Activated T-helper 1 cell treated with Interleukin-2 at 50 U/mL for 16 hours (primary cell): ENCODE measurements at regions not wholly inside any gene's neighbourhood (a gene's known extent, or its start where the extent isn't known, plus 50 kb on each side); places are given as distances from the start of the nearest gene placed in this dataset.

Experiments used
- DNase-seq: peaks from one replicate; pipeline ENCODE4 v3.0.0-alpha.2; 2020; ENCODE audit warnings: low read depth

DNA sequence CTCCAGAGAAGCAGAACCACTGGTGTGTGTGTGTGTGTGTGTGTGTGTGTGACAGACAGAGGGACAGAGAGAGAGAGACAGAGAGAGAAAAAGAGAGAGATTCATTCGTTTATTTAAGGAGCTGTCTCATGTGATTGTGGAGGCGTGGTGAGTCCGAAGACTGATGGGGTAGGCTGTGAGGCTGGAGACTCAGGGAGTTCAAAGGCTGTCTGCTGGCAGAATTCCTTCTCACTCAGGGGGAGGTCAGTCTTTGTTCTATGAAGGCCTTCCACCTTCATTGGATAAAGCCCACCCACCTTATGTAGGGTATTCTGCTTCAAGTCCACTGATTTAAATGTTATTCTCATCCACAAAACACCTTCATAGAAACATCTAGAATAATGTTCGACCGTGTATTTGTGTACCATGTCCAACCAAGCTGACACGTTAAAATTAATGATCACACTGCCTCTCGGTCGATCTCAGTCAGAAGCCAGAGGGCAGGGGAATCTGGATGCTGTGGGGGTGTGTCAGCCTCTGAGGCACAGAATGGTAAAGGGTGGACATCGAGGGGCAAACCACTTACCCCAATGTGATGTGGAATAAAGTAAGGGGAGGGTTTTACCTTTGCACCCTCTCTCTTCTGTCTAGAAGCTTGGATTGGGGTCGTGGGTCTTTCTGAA, 275.6 kb downstream of the SLC4A3 start:
- no peak for DNase-seq

DNA sequence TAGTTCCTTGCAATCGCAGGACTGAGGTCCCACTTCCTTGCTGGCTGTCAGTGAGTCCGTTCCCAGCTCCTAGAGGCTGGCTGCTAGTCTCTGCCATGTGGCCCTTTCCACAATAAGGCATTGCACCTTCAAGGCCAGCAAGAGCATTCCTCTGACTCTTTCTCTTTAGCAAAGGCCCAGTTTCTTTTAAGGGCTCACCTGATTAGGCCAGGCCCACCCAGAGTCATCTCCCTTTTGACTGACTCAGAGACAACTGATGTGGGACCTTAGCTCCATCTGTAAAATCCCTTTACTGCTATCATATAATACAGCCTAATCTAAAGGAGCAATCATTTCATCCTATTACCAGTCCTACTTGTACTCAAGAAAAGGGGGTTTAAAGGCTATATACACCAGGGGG, 278.2 kb downstream of the SLC4A3 start:
- DNase-seq = no peak

DNA sequence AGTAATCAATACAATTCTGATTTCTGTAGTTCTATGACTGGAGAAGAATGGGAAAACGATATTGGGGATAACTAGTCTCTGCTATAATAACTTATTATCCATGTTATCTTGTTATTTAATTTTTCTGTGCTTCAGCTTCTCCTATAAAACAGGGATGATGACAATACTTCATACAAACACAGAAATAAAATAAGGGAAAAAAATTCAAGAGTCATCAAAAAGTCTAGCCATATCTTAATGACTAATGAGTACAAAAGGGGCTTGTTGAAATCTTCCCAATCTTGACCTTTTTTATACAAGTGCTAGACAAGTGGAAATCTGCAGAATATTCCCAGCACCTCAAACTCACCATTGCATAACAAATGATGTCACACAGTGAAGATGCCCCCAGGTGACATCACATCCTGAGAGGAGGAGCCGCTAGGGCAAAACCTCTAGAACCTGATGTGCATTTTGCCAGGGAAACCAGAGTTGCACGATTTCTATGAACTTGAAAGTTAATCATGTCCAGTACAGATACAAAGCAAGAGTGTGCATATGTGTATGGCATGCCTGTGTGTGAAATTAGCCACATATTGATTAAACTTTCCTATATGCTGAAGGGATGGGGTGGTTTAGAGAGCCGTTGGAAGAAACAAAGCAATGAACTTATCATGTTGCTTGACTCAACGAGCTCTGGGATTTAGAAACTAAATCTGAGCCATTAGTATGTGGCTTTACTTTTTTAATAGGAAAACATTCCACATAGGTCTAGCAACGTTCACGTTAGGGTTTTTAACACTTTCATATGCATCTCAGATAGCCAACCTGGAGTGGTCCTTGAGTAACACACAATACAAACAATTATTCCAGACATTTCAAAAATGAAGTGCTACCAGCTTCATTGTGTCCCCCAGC, 278.9 kb downstream of the SLC4A3 start:
- no peak for DNase-seq

DNA sequence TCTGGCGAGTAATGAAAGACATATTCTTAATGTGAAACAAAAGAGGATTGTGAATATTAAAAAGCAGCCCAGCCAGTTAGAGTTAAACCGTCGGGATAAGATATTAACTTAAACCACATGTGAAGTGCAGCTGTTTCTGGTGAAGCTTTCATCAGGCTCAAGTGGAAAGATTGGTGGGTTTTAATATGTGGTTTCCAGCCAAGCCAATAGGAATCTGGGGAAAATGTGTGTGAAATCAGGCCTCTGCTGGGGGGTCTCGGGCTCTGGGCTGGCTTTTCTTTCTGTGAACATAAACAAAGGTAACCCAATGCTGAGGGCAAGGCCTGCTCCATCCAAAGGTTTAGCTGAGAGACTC, 279.6 kb downstream of the SLC4A3 start:
- DNase-seq = no peak

DNA sequence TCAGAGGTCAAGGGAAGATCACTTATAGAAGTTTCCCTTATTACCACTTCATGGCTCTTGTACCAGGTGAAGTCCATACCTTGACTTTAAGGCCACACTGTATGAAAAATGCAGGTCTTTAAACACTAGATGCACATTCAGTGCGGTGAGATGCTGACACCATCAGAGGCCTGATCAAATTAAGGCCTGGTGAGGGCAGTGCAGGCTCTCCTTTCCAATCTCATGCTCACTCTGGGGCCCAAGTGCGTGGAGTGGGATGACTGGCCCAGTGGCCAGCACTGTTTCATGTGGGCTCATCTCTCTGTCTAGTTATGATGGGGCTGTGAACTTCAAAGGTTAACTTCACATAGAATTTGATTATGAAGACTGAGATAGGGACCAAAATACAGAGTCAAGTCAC, 281.1 kb downstream of the SLC4A3 start:
- no peak for DNase-seq

DNA sequence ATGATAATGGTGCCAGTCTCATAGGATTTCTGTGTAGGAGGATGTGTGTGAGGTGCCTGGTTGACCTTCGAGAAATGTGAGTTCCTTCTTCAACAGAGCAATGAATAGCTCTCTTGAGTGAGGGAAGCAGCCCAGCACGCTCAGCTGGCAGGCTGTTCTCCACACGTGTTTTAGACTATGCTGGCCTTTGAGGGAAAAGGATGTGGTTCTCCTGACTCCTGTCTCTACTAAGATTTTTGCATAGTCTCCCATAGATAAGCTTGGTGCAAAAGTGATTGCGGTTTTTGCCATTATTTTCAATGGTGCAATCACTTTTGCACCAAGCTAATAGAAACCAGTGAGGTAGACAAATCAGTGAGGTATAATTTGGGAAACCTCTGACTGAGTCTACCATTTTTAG, 284.1 kb downstream of the SLC4A3 start:
- no peak for DNase-seq

DNA sequence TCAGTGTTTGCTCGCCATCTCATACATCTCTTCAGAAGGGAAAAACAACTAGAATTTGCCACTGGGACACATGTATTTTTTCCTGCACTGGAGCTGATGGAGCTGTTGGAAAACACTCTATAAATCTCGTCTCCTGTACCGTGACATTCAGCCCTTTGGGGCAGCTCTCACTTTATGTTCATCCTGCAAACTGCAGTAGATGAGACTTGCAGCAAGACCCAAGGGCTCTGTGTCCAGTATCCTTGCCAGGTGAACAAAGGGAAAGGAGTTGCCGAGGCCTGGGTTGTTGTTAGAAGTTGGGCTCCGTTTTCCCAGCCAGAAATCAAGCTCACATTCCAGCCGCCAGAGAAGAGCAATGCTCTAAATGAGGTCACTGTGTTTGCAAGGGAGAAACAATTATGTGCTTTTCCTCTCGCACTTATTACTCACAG, 285.1 kb downstream of the SLC4A3 start:
- DNase-seq = no peak

DNA sequence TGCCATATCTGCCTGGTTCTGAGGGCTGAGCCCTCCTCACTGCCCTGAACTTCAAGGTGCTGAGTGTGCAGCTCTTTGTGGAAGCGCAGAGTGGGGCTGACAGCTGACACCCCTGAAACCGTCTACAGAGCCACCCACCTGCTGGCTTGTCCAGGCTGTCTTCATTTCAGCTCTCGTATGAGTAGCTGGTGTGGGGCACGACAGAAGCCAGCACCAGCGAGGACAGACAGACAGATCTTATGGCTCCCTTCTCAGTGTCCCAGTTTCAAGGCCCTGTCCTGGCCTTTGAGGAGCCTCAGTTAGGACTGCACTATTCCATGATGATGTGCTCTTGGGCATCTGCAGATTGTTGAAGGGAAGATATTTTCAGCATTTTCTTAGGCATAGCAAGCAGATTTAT, 287.1 kb downstream of the SLC4A3 start:
- DNase-seq = no peak

DNA sequence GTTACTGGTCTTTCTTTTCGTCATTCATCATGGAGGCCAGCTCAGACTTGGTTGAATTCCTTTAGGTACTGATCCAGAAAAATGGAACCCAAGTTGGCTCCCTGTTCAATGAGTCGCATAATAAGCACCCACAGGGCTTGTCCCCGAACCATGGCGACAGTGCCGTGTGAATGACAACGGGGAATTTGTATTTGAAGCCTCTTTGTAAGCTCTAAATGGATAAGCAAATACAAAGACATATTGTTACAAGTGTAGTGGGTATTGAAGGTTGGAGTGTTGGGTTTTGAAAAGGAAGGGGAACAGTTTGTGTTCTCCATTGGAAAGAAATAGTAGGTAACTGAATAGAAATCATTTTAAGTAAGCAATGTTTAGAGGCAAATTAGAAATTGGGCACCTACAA, 288.9 kb downstream of the SLC4A3 start:
- no peak for DNase-seq

DNA sequence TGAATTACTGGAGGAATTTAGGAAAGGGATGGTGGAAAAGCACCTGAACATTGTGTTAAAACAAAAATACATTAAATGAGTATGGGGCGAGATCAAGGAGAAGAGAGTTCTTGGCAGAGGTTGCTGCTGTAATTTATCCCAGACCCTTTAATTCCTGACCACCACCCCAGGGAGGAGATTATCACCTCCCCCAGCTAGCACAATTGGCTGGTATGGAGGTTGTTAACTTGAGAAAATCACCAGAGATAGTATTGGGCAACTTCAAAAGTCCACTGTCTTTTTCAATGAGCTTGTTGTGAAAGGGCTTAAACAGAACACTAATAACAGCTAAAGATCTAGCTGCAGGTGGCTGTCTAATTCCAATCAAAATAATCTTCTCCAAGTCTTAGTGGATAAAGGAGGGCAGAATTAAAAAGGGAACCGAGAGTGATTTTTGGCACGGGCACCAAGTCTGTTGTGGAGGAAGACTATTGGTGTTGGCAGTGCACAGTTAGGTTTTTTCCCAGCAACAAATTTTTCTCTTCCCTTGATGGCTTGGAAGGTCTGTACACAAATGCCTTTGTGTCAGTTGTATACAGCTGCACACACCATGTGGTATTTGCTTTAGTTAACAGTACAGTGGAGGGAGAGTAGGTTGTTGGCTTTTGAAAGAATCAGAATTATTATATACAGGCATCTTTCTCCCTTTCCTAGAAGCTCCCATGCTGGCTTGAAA, 289.5 kb downstream of the SLC4A3 start:
- DNase-seq = no peak

DNA sequence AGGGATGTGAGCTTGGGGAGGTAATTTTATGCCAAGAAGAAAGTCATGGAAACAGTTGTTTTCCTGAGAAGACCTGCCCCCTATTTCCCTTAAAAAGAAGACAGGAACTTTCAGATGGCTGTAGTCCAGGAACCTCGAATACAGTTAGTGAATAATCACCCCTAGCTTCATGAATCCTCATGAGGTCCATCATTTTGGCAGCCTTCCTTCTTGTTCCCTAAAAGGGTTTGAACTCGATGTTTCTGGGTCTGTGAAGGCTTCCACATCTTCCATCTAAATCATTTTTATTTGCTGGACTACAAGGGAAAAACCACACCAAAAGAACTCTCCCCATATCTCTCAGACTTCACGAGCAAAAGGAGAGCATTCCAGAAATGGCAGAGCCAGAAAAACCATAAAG, 290.8 kb downstream of the SLC4A3 start:
- DNase-seq = no peak

DNA sequence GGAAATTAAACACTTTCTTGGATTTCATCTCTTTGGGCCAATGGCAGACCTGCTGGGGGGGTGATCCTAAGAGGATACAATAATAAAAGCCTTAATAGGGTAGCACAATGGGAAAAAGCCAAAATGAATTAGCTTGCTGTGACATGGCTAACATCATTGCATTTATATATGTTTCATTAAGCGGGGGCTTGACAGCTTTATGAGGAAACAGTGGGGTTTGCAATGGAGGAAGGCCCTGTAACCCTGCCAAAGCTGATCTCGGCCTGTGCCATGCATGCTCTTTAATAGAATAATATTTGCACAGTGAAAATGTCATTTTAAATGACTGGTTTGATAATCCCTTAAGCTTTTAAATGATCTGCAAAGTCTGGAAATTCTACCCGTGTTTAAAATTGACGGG, 291.5 kb downstream of the SLC4A3 start:
- DNase-seq = no peak

DNA sequence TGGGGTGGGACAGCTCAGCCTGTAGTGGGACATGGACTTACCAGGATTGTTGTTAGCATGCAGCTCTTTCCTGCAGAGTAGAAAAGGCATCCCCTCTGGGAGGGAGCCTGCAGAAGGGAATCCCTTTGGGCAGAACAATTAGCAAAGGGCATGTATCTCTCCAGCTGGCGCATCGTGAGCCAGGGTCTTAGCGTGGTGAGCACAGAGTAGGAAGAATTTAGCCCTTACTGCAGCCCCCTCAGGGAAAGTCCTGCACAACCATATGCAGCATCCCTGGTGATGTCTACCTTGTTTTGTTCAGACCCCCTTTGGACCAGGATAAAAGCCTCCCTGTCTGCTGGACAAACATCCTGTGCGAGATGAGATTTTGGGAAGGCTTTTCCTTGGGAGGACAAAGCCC, 292.1 kb downstream of the SLC4A3 start:
- no peak for DNase-seq

DNA sequence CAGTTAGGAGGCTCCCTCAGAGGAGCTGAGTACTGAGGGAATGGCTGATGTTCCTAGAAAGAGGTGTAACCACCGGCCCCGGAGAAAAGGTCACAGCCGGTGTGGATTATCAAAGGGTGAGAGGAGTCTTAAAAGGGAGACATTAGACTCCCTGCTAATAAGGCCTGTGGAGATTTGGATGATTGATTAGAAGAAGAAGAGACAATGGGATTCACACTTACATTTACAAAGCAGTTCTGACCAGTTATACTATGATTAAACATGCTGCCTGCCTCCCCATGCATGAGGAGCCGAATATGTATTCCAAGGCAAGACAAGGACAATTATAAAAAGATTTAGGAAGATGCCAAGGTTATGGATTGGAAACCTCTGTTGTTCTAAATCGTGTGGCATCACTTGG, 302.4 kb downstream of the SLC4A3 start:
- no peak for DNase-seq

DNA sequence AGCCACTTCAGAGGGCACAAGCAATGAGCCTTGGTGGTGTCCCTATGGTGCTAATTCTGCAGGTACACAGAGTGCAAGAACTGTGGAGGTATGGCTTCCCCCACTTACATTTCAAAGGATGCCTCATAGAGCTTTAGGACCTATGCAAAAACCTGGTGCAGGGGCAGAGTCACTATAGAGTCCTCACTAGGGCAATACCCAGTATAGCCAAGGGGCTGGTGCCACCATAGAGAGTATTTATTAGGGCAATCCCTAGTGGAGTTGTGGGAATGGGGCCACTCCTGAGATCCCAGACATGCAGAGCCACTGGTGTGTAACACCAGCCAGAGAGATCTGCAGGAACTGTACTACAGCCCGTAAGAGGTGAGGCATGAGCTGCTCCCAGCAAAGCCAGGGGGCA, 312.2 kb downstream of the SLC4A3 start:
- DNase-seq = no peak

DNA sequence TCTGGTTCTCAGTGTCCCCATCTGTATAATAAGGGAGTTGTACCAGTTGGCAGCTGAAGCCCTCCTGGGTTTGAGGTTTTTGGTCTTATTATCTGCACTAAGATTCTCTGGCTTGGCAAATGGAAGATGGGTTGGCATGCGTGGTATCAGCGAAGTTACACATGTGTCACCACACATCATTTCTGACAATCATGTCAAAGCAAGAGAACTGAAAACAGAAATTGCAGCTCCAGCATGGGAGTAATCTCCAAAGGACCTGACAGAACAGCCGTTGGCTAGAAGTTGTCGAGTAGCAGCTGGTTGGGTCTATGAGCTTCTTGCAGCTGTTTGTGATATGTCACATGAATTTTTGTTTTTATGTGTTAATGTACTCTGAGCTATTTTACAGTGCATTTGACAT, 317.4 kb downstream of the SLC4A3 start:
- DNase-seq = no peak

DNA sequence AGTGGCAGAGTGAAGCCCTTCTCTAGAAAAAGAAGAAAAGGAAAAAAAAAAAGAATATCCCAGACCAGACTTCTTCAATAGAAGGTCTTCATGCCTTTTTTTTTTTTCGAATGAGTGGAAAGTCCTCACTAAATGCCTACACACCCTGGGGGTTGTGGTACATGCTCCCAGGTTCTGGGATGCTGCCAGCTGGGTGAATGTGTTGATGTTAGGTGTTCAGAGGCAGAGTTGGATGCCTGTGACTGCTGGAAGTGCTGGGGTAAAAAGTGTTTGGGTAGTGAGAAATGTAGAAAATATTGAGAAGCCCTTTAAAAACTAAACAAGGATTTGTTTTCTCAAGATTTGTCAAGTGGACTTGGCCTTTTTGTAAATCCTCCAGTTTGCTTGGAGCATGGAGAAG, 318.6 kb downstream of the SLC4A3 start:
- no peak for DNase-seq

DNA sequence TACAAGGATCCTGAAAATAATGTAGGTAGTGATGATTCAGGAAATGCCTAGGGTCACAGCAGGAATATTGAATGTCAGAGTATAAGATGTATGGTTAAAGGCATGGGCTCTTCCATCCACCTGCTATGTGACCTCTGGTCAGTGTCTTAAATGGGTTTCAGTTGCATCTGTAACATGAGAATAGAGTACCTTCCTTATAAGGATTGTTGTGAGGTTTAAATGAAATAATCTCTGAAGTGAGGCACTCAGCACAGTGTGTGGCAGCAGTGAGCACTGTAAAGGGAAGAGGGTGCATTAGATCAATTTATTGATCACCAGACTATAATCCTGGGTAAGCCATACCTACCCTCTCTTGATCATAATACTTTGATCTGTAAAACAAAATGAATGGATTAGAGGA, 319.1 kb downstream of the SLC4A3 start:
- DNase-seq = no peak

DNA sequence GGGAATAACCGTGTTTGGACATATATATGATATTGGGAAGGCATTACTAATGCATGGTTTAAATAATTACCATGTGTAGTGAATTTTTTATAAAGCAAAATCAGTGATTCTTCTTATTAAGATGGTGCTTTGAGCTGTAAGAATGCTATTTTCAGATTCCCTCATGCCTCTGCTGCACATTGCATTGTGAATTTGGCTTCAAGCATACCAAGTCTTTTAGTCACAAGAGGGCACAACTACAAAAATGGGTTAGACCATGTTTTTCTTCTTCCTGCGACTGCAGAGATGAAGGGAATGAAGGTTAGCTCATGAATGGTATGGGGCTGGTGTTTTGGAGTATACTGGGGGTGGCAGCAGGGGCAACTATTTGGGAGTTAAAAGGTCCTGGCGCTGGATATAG, 320.1 kb downstream of the SLC4A3 start:
- DNase-seq = no peak

DNA sequence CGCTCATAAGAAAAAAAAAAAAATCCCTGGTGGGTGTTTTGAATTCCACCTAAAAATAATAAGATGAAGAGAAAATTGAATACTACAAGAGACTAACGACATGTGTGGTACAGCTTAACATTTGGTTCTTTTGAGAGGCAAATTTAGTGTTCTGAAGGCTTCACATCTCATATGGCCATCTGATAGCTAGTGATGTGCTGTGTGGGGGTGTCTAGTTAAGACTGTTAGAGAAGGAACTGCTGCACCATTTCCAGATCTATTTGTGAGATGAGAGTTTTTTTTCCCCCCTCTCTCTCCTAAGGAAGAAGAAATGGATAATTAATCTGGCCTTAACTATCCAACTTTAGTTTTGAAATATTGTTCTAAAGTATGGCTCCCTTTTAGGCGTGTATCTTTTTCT, 321.6 kb downstream of the SLC4A3 start:
- no peak for DNase-seq

DNA sequence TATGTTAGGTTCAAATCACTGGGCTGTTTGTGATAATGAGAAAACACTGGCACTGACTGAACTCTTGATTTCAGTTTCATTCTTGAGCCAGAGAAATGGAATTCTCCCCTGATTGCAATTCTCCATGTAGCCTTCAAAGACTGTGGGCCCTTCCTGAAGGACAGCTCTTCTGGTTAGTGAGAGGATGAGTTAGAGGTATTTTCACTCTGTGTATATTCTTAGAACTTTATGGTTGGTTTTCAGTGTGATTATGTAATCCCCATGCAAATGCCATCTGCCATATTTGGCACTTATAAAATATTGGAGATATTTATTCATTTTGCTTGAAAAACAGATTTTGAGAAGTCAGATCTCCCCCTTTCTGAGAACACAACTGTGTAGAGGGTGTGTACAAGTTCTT, 323.7 kb downstream of the SLC4A3 start:
- DNase-seq = no peak

DNA sequence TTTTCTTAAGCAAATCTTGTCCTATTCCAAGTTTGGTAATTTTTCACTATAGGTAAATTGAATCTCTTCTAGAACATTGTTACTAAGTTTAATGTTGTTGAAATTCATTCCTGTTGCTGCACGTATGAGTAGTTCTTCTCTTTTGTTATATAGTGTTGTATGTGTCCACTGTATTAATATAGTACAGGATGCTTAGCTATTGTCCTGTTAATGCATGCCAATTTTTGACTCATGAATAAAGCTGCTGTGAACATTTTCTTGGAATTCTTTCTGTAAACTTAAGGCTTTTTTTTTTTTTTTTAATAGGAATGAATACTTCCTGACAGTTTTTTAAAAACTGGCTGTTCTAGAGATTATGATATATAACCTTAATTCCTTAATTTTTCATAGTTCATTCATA, 326.9 kb downstream of the SLC4A3 start:
- DNase-seq = no peak

DNA sequence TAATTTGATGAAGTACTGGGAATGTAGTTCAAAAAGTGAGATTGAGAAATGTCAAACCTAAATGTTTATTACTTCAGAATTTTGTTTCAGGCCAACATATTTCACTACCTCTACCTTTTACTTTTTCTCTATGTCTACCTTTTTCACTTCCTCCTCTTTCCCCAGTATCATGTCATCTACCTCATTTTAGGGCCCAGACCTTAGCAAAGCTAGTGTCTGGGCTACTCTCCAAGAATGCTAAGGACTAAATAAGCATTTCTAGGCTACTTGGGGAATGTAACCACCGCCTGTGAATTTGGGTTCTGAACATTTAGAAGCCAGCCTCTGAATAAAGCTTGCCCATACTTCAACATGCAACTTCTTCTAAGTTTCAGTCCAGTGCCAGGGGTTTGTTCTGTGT, 330.4 kb downstream of the SLC4A3 start:
- DNase-seq = no peak
